Mucosa of descending colon (tissue), 3 donors: ENCODE measurements at regions not wholly inside any gene's neighbourhood (a gene's known extent, or its start where the extent isn't known, plus 50 kb on each side); places are given as distances from the start of the nearest gene placed in this dataset.

Experiments
- ATAC-seq: fragments of 200-7000 bp; cut with Tn5 transposase; one replicate; pipeline ENCODE4 v1.9.1; 2020; ENCODE audit warnings: mild to moderate bottlenecking, moderate library complexity
- DNase-seq, 3 donors: peaks; one replicate each; pipeline ENCODE4 v3.0.0-alpha.2; 2020
- H3K36me3 ChIP-seq: fragments of 200-600 bp; one replicate; pipeline ENCODE4 v1.8.0; 2021; ENCODE audit warnings: low read depth, mild to moderate bottlenecking
- H3K4me1 ChIP-seq: fragments of 200-600 bp; one replicate; pipeline ENCODE4 v1.8.0; 2021; ENCODE audit warnings: low read depth, mild to moderate bottlenecking
- H3K4me3 ChIP-seq: fragments of 200-600 bp; one replicate; pipeline ENCODE4 v1.8.0; 2021; ENCODE audit warnings: mild to moderate bottlenecking
- H3K9me3 ChIP-seq: fragments of 200-600 bp; one replicate; pipeline ENCODE4 v1.8.0; 2021; ENCODE audit warnings: mild to moderate bottlenecking
- CTCF ChIP-seq: fragments of 200-600 bp; IDR thresholded peaks from one replicate; pipeline ENCODE4 v1.8.0; 2022; ENCODE audit warnings: antibody characterized with exemption, mild to moderate bottlenecking
- intact Hi-C, 2 donors: fragments of 100-400 bp; cut with DNase I in 1 of 2; cut with micrococcal nuclease in 1 of 2; formaldehyde crosslinking; loops; one replicate each; pipeline versions ENCODE4 v1.11.0 to v1.11.1; 2022; cut with DNase I, micrococcal nuclease
- donor health status: DM: no; HTN: no; CAD: no; lungs with moderate emphysema.
- donor health status: DM: no; HTN: no; CAD: no.
- donor health status: DM: no; HTN: yes; CAD: no.

- no peak for ATAC-seq
- H3K9me3 ChIP-seq: no peaks in the 10 kb centered on the region
- no peak for DNase-seq
- no peaks in the 10 kb centered on the region for H3K4me1 ChIP-seq
- TF ChIP-seq CTCF: no peak
- H3K36me3 ChIP-seq: no peaks in the 10 kb centered on the region
- intact Hi-C loops: no loop called here
- no peak overlapping the region for H3K4me3 ChIP-seq
These were observed 775.5 kb upstream of the AMELY start for GRCh38 chrY:7687086-7687485.

DNA sequence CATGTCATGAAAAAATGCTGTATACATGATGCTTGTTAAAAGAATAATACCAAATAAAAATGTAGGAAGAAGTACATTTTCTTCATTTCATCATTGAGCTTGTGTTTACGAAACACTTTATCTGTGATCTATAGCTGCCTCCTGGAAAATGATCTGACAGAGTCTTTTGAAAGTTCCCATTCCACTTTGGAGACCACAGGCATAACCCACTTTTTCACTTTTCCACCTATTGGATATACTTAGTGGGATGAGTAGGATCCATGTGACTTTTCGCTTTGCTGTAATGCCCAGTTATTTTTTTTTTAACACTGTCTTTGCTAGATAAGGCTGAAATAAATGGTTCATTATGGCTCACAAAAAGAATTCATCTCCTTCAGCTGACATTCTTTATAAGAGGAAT is 773.0 kb upstream of the AMELY start:
- Histone ChIP-seq H3K4me1 (no peaks in the 10 kb centered on the region), H3K4me3 (no peak overlapping the region), H3K9me3 (no peaks in the 10 kb centered on the region), H3K36me3 (no peaks in the 10 kb centered on the region)
- no peak for ATAC-seq
- no peak for DNase-seq
- intact Hi-C loops: no loop called here
- TF ChIP-seq CTCF: no peak

- Histone ChIP-seq H3K4me1 (no peaks in the 10 kb centered on the region), H3K36me3 (no peaks in the 10 kb centered on the region), H3K9me3 (no peaks in the 10 kb centered on the region), H3K4me3 (no peak overlapping the region)
- no peak for DNase-seq
- no peak for ATAC-seq
- intact Hi-C loops: no loop called here
- TF ChIP-seq CTCF: no peak
These were observed 770.8 kb upstream of the AMELY start for GRCh38 chrY:7682386-7682785.

GRCh38 chrY:7681426-7681825 is 769.9 kb upstream of the AMELY start:
- intact Hi-C loops: no loop called here
- DNase-seq (no peak), ATAC-seq (no peak)
- no peaks in the 10 kb centered on the region for H3K36me3 ChIP-seq
- no peak overlapping the region for H3K4me3 ChIP-seq
- no peaks in the 10 kb centered on the region for H3K9me3 ChIP-seq
- no peak for TF ChIP-seq CTCF
- H3K4me1 ChIP-seq: no peaks in the 10 kb centered on the region

DNA sequence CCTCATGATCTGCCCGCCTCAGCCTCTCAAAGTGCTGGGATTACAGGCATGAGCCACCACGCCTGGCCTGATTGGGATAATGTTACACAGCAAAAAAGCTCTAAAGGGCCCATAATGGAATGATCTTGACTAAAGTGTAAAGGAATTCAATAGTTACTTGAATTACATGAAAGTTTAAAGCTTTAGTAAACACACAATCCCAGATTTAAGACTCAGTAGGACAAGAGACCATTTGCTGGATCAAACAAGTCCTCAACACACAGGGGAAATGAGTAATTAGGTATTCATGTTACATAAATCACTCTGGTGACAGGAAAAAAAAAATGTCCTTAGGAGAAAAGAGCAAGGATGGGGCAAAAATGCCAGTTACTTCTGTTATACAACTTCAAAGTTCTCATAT is 762.9 kb upstream of the AMELY start:
- Histone ChIP-seq H3K4me3 (no peak overlapping the region), H3K9me3 (no peaks in the 10 kb centered on the region), H3K36me3 (no peaks in the 10 kb centered on the region), H3K4me1 (no peaks in the 10 kb centered on the region)
- DNase-seq (no peak), ATAC-seq (no peak)
- intact Hi-C loops: no loop called here
- TF ChIP-seq CTCF: no peak

- no peak for TF ChIP-seq CTCF
- intact Hi-C loops: no loop called here
- DNase-seq (no peak), ATAC-seq (no peak)
- Histone ChIP-seq H3K4me3 (no peak overlapping the region), H3K4me1 (no peaks in the 10 kb centered on the region), H3K36me3 (no peaks in the 10 kb centered on the region), H3K9me3 (no peaks in the 10 kb centered on the region)
These were observed 761.2 kb upstream of the AMELY start for GRCh38 chrY:7672796-7673195.
